ENCODE measurements at regions not wholly inside any gene's neighbourhood (a gene's known extent, or its start where the extent isn't known, plus 50 kb on each side); places are given as distances from the start of the nearest gene placed in this dataset.
"Not testable (repeated sequence)": the region's sequence is repeated elsewhere in the genome, so short reads cannot be mapped to it uniquely, and the experiment has no call there.

DNA sequence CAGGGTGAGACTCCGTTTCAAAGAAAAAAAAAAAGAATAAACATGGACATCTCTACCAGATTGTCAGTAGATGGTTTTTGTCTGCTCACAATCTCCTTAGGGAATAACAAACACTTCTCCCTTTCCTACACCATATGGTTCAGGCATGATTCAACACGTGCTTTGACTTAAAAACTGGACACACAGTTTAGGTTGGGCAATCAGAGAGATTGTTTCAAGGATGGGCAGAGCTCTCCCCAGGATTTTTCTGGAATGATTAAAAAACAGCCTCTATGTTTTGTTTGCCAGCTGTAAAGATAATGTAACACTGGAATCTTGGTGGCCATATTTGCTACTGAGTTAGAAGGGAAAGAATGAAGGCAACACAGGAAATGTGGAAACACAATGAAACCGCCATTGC lies 150.1 kb upstream of the TSC22D1 start:
- Histone ChIP-seq H3K36me3 (ENCODE audit: control insufficient read depth, insufficient read depth, low read length, severe bottlenecking) (no peaks in the 10 kb centered on the region), H3K9me3 (ENCODE audit: control insufficient read depth, low read length) (peaks cover 10% of the 10 kb centered on the region), H3K9ac (ENCODE audit: low read length) (peak overlapping the region; percentile 52), H3K27me3 (replicated peaks; ENCODE audit: control insufficient read depth, insufficient read depth, low read length) (no peaks in the 10 kb centered on the region), H3K4me1 (ENCODE audit: control insufficient read depth, insufficient read depth, low read length) (peaks cover 11% of the 10 kb centered on the region), H3K4me3 (ENCODE audit: low read length) (no peak overlapping the region)
- DNase-seq (ENCODE audit: low read depth): peak; percentile 87

- H3K36me3 ChIP-seq (ENCODE audit: control insufficient read depth, insufficient read depth, low read length, severe bottlenecking): no peaks in the 10 kb centered on the region
- peak; percentile 76 for DNase-seq (ENCODE audit: low read depth)
Measured at GRCh38 chr13:44719857-44720671, 143.9 kb upstream of the TSC22D1 start.

DNA sequence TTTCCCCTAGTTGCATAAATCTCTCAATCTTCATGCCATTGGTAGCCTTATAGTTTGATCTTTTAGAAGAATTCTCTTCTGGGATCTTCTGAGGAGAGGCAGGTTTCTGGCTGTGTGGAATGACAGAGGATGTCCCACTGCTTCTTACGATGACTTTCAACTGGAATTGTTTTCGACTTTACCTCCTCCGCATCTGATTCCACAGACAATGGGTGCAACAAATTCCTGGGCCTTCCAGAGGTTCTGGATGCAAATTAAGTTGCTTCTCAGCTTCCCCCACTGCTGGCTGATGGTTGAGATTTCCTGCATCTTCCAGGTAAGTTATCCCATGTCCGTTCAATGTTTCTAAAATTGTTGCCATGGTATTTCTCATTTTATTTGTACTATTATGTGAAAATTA lies 142.3 kb upstream of the TSC22D1 start:
- DNase-seq (ENCODE audit: low read depth): no peak
- H3K27me3 ChIP-seq (replicated peaks; ENCODE audit: control insufficient read depth, insufficient read depth, low read length): no peaks in the 10 kb centered on the region
- H3K9me3 ChIP-seq (ENCODE audit: control insufficient read depth, low read length): peaks cover 10% of the 10 kb centered on the region
- H3K4me3 ChIP-seq (ENCODE audit: low read length): no peak overlapping the region
- H3K4me1 ChIP-seq (ENCODE audit: control insufficient read depth, insufficient read depth, low read length): peaks cover 50% of the 10 kb centered on the region
- H3K36me3 ChIP-seq (ENCODE audit: control insufficient read depth, insufficient read depth, low read length, severe bottlenecking): no peaks in the 10 kb centered on the region
- H3K9ac ChIP-seq (ENCODE audit: low read length): no peak overlapping the region

More at GRCh38 chr13:44719857-44720671, 143.9 kb upstream of the TSC22D1 start:
- Histone ChIP-seq H3K9me3 (ENCODE audit: control insufficient read depth, low read length) (peaks cover 10% of the 10 kb centered on the region), H3K27me3 (replicated peaks; ENCODE audit: control insufficient read depth, insufficient read depth, low read length) (no peaks in the 10 kb centered on the region), H3K4me3 (ENCODE audit: low read length) (no peak overlapping the region), H3K9ac (ENCODE audit: low read length) (peak overlapping the region; percentile 77), H3K4me1 (ENCODE audit: control insufficient read depth, insufficient read depth, low read length) (peaks cover 35% of the 10 kb centered on the region)

DNA sequence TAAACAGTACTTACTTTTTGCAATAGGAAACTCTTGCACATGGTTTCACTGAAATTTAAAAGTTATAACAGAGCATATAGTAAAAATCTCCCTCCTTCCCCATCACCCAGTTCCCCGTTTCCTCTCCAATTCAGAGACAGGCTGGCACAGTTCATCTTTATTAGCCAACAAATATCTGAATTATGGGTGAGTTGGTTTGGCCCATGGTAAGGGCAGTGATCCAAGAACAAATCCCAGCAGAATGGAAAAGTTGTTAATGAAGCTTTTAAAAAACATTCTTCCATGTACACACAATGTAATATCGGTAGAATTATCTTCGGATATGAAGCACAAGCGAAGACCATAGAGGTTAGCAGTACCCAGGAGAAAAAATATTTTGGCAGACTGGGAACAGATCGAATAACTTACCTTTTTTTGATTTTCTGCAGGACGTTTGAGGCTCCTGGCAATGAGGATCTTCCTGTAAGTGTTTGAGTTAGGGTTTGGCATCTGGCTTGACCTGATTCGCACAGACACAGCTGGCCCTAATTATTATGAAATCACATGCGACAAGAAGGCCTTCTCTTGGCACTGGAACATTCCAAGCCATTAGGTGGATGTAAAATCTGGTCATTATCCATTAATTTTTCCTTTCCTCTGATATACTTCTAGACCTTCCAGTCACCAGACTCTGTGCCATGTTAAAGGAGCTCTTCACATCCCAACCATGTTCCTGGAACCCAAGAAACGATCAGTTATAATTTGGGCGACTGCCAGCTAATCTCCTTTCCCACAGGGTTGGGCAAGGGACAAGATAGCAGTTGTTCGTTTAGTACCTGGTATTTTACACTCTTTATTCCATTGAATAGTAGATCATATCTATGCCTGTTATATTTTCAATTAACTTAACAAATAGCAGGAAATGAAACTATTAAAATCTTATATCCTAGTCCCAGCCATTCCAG lies 139.4 kb upstream of the TSC22D1 start:
- H3K36me3 ChIP-seq (ENCODE audit: control insufficient read depth, insufficient read depth, low read length, severe bottlenecking): no peaks in the 10 kb centered on the region
- no peaks in the 10 kb centered on the region for H3K9me3 ChIP-seq (ENCODE audit: control insufficient read depth, low read length)
- H3K4me3 ChIP-seq (ENCODE audit: low read length): peak overlapping the region; percentile 53
- peaks cover 66% of the 10 kb centered on the region for H3K4me1 ChIP-seq (ENCODE audit: control insufficient read depth, insufficient read depth, low read length)
- no peak for DNase-seq (ENCODE audit: low read depth)
- no peaks in the 10 kb centered on the region for H3K27me3 ChIP-seq (replicated peaks; ENCODE audit: control insufficient read depth, insufficient read depth, low read length)
- H3K9ac ChIP-seq (ENCODE audit: low read length): peak overlapping the region; percentile 82

GRCh38 chr13:44713788-44714469 lies 137.8 kb upstream of the TSC22D1 start:
- H3K27me3 ChIP-seq (replicated peaks; ENCODE audit: control insufficient read depth, insufficient read depth, low read length): no peaks in the 10 kb centered on the region
- no peak overlapping the region for H3K4me3 ChIP-seq (ENCODE audit: low read length)
- peak overlapping the region; percentile 82 for H3K9ac ChIP-seq (ENCODE audit: low read length)
- DNase-seq (ENCODE audit: low read depth): peak; percentile 93
- no peaks in the 10 kb centered on the region for H3K36me3 ChIP-seq (ENCODE audit: control insufficient read depth, insufficient read depth, low read length, severe bottlenecking)
- peaks cover 57% of the 10 kb centered on the region for H3K4me1 ChIP-seq (ENCODE audit: control insufficient read depth, insufficient read depth, low read length)
- no peaks in the 10 kb centered on the region for H3K9me3 ChIP-seq (ENCODE audit: control insufficient read depth, low read length)

DNA sequence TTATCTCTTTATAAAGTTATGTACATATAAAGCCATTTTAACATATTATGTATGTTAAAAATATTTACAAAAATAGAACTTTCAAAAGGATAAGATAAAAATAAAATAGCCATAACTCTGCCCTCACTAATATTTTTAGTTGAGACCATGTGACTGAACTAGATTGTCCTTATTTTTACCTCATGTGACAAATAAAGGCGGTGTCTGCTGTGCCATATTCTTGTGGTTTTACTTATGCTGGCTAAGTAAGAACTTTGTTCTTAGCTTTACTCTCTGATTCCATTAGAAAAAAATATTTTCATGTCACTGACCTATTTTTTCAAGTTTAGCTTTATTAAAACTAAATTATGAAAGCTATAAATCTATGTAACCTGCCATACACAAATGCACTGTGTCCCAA lies 135.6 kb upstream of the TSC22D1 start:
- Histone ChIP-seq H3K4me1 (ENCODE audit: control insufficient read depth, insufficient read depth, low read length) (peaks cover 57% of the 10 kb centered on the region), H3K9ac (ENCODE audit: low read length) (peak overlapping the region; percentile 60), H3K27me3 (replicated peaks; ENCODE audit: control insufficient read depth, insufficient read depth, low read length) (no peaks in the 10 kb centered on the region), H3K36me3 (ENCODE audit: control insufficient read depth, insufficient read depth, low read length, severe bottlenecking) (no peaks in the 10 kb centered on the region), H3K4me3 (ENCODE audit: low read length) (no peak overlapping the region), H3K9me3 (ENCODE audit: control insufficient read depth, low read length) (peaks cover 9% of the 10 kb centered on the region)
- DNase-seq (ENCODE audit: low read depth): no peak

DNA sequence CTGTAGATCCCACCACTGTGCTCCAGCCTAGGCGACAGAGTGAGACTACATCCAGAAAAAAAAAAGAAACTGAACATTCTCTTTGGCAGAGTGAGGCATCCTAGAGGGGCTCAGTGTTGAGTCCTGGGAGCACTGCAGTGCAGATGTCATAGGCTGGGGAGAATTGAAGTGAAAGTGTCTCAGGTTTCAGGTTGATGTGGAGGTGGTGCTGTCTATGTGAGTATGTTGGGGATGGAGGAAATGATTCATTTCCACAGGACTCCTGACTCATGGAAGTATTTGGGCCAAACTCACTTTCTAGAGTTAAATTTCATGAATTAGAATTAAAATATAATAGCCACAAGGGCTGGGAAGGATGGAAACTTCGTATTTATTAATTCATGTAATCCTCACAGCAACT lies 134.4 kb upstream of the TSC22D1 start:
- Histone ChIP-seq H3K4me1 (ENCODE audit: control insufficient read depth, insufficient read depth, low read length) (peaks cover 46% of the 10 kb centered on the region), H3K36me3 (ENCODE audit: control insufficient read depth, insufficient read depth, low read length, severe bottlenecking) (no peaks in the 10 kb centered on the region), H3K4me3 (ENCODE audit: low read length) (no peak overlapping the region), H3K27me3 (replicated peaks; ENCODE audit: control insufficient read depth, insufficient read depth, low read length) (no peaks in the 10 kb centered on the region), H3K9me3 (ENCODE audit: control insufficient read depth, low read length) (peaks cover 9% of the 10 kb centered on the region), H3K9ac (ENCODE audit: low read length) (peak overlapping the region; percentile 60)
- peak; percentile 74 for DNase-seq (ENCODE audit: low read depth)

DNA sequence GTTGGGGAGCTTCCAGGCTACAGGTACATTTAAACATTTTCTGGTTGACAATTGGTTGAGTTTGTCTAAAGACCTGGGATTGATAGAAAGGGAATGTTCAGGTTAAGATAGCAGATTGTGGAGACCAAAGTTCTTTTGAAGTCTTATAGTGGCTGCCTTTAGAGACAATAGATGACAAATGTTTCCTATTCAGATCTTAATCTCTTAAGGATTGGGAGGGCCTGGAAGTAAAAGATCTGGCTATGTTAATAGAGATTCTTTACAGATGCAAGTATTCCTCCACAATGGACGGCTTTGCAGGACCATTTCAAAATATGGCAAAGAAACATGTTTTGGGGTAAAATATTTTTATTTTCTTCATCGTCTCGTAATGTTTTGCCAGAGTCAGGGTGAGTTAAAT lies 128.7 kb upstream of the TSC22D1 start:
- not testable (repeated sequence) for H3K36me3 ChIP-seq (ENCODE audit: control insufficient read depth, insufficient read depth, low read length, severe bottlenecking); H3K9me3 ChIP-seq (ENCODE audit: control insufficient read depth, low read length); H3K27me3 ChIP-seq (replicated peaks; ENCODE audit: control insufficient read depth, insufficient read depth, low read length); H3K4me3 ChIP-seq (ENCODE audit: low read length); H3K9ac ChIP-seq (ENCODE audit: low read length); H3K4me1 ChIP-seq (ENCODE audit: control insufficient read depth, insufficient read depth, low read length); DNase-seq (ENCODE audit: low read depth)

- peak; percentile 36 for DNase-seq (ENCODE audit: low read depth)
- peaks cover 9% of the 10 kb centered on the region for H3K9me3 ChIP-seq (ENCODE audit: control insufficient read depth, low read length)
- H3K9ac ChIP-seq (ENCODE audit: low read length): no peak overlapping the region
- H3K27me3 ChIP-seq (replicated peaks; ENCODE audit: control insufficient read depth, insufficient read depth, low read length): no peaks in the 10 kb centered on the region
- H3K4me3 ChIP-seq (ENCODE audit: low read length): no peak overlapping the region
- peaks cover 11% of the 10 kb centered on the region for H3K4me1 ChIP-seq (ENCODE audit: control insufficient read depth, insufficient read depth, low read length)
- H3K36me3 ChIP-seq (ENCODE audit: control insufficient read depth, insufficient read depth, low read length, severe bottlenecking): no peaks in the 10 kb centered on the region
Measured at GRCh38 chr13:44703371-44703770, 127.2 kb upstream of the TSC22D1 start.

DNA sequence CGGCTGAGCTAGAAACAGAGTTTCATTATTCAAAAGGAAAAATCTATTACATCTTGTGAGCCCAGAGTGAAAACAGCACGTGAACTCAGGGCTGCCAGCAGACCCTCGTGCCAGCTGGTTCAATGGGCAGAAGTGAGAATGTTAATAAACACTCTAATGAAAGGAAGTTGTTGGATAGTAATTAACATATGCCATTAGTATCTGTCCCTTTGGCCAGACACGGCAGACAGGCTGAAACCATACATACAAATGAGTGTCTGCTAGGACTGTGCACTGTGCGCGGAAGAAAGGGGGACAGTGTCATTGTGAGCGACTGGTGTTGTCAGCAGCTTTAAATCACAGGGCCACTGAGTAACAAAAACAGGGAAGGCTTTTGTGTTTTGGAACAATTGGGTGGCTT lies 121.9 kb upstream of the TSC22D1 start:
- H3K4me1 ChIP-seq (ENCODE audit: control insufficient read depth, insufficient read depth, low read length): peaks cover 24% of the 10 kb centered on the region
- no peak for DNase-seq (ENCODE audit: low read depth)
- no peaks in the 10 kb centered on the region for H3K36me3 ChIP-seq (ENCODE audit: control insufficient read depth, insufficient read depth, low read length, severe bottlenecking)
- H3K27me3 ChIP-seq (replicated peaks; ENCODE audit: control insufficient read depth, insufficient read depth, low read length): no peaks in the 10 kb centered on the region
- H3K4me3 ChIP-seq (ENCODE audit: low read length): peak overlapping the region; percentile 24
- no peaks in the 10 kb centered on the region for H3K9me3 ChIP-seq (ENCODE audit: control insufficient read depth, low read length)
- peak overlapping the region; percentile 38 for H3K9ac ChIP-seq (ENCODE audit: low read length)

DNA sequence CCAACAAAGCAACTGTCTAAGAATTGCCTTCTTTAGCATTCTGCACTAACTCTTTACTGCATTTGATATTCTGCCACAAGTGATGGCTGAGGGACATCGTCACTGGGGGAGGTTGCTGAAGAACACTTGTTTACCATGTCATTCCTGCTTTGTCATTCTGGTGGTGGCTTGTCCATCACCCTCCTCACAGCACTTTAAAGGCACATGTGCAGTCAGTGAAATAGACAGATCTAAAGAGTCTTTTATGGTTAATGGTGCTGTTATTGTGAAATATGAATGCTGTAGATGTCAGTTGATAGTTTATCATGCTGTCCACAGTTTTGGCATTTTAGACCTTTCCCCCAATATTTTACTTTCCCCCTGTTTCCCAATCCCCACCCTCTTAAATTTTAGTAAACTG lies 120.9 kb upstream of the TSC22D1 start:
- H3K9me3 ChIP-seq (ENCODE audit: control insufficient read depth, low read length): no peaks in the 10 kb centered on the region
- DNase-seq (ENCODE audit: low read depth): no peak
- no peak overlapping the region for H3K4me3 ChIP-seq (ENCODE audit: low read length)

More for the DNA sequence above, 120.9 kb upstream of the TSC22D1 start:
- Histone ChIP-seq H3K4me1 (ENCODE audit: control insufficient read depth, insufficient read depth, low read length) (peaks cover 24% of the 10 kb centered on the region), H3K9ac (ENCODE audit: low read length) (no peak overlapping the region), H3K27me3 (replicated peaks; ENCODE audit: control insufficient read depth, insufficient read depth, low read length) (no peaks in the 10 kb centered on the region), H3K36me3 (ENCODE audit: control insufficient read depth, insufficient read depth, low read length, severe bottlenecking) (no peaks in the 10 kb centered on the region)
